HG03469 (cell line): ENCODE measurements at regions not wholly inside any gene's neighbourhood (a gene's known extent, or its start where the extent isn't known, plus 50 kb on each side); places are given as distances from the start of the nearest gene placed in this dataset.

Experiments
- ATAC-seq: cut with Tn5 transposase; IDR thresholded peaks from one replicate; pipeline ENCODE4 v1.9.1; 2021; ENCODE audit warnings: mild to moderate bottlenecking, moderate library complexity, moderate number of reproducible peaks; ENCODE audit not compliant: unreplicated experiment

DNA sequence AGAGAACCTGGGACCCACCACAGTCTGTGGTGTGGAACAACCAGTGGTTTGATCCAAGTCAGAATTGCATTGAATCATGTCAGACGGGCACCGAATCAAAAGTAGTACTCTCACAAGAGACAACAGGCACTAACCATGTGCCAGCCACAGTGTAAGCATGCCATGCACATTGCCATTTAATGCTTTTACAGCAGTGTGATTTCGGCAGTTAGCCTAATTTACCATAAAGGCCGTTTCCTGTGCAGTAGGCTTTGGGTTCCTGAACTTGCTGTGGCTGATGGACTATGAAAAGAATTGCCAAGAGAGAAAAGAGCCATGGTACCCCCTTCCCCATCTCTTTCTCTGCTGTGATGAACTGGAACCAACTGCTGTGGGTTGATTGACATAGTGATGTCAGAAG, 540.6 kb downstream of the EBF1 start:
- no peak for ATAC-seq

DNA sequence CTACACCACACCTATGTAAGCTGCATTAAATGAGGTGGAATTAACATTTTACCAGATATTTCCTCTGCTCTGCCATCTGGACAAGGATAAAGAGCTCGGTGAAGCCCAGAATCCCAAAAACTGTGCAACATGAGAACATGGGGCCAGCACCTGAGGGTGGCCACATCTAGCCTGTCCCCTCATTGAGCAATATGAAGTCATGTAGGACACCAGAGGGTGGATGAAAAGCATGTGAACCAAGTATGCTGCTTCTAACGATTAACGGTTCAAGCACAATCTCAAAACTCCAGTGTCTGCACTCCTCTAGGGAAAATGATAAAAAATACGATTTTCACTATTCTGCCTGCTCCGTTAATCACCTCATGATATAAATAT, 545.8 kb downstream of the EBF1 start:
- ATAC-seq, result no peak

DNA sequence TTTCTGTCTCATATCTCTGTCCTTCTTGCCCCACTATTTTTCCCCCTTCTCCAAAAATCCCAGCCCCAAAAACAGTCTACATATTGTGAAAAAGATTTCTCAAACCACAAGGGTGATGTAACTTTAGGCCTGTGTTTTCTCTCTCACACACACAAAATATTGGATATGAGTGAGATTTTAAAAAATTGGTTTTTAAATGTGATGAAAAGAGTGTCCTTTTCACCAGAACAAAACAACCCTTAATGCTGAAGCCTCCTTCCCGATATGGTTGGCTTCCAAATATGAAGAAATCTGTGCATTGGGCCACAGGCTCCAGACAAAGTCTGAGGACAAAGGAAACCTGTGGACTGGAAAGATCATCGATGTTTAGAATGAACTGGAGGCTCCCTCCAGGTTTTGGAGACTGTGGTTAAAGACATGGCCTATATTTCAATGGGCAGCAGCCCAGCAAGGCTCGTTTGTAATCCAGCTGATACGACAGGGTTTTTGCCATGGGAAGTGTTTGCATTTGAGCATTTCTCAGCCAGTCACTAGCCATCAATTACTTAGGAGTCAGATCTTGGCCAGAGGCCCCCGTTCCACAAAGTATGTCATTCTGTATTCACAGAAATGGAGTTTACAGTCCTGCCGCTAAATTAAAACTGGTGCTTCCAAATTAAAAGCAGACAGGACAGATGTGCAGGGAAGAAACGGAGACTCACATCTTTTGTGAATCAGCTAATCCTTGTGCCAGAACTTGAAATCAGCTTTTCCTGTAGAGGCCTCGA, 546.3 kb downstream of the EBF1 start:
- ATAC-seq, result no peak

DNA sequence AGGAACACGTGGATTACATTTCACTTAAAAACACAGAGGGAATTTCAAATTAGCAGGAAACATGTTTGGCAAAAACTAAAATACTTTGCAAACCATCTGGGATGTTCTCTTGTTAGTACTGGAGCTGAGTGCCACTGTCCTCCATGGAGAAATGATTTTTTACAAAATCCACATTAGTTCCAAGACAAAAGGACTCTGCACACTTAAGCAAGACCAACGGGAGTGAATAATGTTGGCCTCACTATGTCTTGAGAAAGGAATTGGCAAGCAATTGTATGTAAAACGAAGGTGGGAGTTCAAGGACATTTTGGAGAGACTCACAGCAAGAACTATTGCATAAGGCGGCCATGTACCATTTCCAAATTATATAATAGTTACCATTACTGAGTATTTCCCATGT, 547.5 kb downstream of the EBF1 start:
- no peak for ATAC-seq

DNA sequence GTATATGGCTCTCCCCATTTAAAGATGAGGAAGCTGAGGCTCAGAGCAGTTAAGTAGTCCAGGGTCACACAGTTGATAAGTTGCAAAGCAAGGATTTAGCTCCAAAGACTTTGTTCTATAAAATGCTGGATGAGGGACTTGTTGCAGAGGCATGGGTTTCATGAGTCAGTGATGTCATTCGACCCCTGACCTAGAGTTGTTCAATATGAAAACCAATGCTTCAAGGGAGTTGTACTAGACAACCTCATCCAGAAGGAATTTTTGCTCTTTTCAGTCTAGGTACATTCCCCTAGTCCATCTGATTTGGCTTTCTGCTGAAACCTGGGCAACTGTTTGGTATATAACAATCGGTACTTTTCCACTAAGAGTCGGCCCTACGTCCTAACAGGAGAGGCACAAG, 550.4 kb downstream of the EBF1 start:
- ATAC-seq, result no peak

DNA sequence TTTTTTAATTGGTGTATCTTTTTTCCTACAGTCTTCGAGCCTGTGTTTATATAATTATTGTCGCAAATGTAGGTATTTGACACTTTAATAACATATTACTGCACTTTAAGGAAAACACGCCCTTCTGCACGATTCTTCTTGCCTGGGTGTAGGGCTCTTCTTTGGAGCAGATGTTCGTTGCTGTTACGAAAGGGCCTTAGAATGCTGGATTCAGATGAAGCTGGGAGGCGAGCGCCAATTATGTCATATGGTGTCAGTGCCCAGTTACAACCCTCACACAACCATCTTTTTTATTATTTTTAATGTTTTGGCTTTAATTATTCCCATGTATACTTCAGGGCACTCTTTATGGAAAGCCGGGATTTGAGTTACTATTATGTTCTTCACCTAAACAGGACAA, 553.0 kb downstream of the EBF1 start:
- ATAC-seq, result no peak

DNA sequence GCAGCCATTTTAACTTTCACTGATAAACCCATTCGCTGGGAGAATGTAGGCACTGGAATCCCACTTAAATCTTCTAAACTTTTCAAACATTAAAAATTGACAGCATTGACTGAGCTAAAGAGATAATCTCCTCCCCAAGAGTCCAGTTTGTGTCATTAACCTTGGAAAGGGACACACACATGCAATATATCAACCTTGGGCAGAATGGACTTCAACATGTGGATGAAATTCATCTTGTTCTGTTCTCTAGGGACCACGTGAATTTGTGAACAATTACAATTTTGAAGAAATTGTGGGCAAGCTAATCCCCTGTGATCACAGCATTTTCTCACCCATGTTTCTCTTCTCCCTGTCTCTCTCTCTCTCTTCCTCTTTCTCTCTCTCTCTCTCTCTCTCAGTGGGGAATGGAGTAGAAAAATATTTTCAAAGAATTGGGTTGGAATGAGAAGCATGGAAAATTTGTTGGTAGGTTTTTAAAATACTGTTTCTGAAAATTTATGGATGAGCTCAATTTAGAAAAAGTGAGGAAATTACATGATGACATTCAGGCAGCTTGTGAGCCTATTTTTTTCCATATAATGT, 553.7 kb downstream of the EBF1 start:
- no peak for ATAC-seq

DNA sequence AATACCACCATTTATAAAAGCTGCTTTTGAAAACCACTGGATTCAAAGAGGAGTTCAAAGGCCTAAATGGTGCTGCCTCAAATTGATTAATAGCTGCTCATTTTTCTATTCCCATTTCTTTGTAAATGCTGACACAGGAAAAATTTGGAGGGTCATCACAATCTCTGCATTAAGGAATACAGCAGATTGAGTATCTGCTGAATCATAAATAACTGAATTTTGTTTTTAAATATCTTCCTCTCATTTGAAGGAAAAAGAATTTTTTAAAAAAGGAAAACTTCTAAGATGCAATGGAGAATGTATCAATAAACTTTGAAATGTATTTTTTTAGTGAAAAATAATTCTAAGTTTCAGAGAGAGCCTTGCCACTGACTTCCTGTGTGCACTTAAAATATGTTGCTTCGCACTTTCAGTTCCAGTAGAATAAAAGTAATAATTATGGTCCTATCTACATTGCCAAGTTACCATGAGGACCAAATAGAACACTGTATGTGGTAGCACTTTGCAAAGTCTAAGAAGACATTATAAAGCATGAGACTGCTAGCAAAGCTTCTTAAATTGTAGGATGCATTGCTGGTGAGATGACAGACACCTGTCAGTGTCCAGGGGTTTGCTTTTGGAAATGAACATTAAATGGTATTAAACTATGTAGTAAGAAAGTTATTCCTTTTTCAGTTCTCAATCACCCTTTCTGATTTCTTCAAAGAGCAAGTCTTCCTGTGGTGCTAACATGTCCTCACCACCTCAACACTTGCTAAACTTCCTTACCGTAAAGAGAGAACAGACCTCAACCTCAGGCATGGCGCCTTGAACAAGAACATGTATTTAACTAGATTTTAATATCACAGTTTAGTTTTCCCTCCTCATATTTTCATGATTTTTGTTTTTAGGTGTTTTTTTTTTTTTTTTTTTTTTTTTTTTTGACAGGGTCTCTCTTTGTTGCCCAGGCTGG, 555.1 kb downstream of the EBF1 start:
- ATAC-seq, result no peak

DNA sequence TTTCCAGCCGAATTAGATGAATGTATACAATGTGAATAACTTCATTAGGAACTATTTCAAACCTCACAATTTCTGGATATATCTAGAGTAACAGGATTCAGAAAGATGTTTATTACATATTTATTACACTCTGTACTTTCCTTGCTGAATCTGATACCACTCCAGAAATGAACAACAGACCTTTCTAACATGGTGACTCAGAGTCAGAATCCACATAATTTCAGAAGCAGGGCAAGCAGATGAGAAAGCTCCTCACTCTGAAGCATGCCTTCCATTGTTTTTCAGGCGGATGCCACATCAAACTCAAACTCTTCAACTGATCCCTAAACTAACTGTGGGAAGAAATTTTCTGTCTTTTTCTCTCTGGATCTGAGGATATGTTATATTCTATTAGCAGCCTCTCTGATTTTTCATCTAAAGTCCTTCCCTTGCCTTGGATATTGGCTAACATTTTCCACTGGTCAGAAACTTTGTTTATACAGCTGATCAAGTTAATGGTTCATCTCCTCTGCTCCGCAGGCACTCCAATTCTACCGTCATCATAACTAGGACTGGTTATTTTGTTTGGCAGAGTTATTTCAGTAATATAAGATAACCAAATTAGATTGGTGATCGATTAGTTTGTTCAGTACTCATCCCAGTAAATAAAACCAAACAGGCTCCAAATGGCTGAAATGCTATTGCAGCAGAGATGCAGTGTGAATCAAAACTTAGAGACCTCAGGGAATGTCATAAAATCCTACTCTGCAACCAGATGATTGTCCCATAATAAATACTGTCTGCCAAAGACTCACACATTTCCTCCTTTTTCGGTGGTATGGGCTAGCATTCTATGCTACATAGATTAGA, 556.0 kb downstream of the EBF1 start:
- no peak for ATAC-seq

DNA sequence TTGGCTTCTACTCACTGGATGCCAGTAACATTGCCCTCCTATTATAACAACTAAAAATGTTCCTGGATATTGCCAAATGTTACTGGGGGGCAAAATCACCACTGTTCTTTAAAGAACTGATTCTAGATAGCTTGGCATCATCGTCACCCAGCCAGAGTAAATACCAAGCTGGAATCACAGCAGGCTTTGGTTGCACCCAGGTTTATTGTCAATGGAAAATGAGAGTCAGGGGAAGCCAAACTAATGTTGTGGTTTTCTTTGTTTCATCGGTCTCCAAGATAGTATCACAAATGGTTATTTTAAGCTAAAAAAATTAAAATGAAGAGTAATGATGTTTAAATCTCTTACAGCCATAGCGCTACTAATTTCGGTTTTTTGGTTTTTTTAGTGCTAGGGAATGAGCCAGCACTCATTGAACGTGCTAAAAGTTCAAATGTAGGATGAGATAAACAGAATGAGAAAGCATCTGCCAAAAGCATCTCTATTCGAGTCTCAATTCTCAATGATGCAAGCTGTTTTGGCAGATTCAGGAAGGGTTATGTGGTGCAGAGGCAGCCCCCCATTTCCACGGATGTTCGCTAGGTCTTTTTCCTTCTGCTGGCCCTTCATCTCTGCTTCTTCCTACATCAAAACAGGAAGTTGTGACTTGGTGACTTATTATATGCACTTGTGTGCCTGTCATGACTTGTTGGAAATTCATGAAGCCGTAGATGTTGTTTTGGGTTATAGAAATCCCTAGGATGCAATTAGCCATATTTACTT, 558.0 kb downstream of the EBF1 start:
- ATAC-seq, result no peak

DNA sequence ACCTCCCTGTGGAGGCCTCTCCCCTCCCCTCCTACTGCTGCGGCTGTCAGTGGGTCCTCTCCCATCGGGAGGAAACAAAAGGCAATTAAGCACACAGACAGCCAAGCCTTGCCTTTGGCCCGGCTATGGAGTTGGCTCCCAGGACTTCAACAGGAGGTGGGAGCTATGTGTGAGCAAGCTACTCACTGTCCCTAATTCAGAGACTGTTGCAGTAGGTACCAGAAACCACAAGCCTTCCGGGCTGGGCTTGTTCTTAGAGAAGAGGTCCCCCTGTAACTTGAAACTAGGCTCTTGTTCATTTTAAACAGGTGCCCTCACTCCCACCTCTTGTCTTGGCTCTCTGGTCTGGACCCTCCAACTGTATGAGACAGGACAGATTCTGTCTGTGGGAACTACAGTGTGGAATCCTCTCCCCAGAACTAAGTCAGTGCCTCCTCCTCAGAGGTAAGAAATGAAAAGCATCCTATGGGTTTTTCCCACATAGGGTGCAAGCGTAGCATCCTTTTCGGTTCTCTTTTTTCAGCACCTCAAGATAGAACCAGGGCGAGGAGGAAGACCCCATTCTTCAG, 561.1 kb downstream of the EBF1 start:
- ATAC-seq, result peak; percentile 50

DNA sequence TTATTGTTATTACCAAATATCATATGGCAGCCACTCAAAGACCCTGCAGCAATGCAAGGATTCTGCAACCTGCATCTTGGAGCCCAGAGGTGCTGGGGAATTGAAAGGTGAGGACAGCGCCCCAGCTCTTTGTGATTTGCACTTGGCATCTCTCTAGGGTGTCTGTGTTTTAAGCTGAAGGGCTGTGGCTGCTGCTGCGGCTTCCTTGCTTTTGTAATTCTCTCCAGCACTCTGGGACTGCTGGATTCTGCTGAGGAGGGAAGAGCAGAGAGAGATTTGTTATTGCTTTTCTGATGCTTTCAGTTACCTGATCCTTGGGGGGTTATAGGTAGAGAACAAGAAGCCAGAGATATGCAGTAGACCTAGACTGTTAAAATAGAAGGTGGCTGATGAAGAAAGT, 562.4 kb downstream of the EBF1 start:
- ATAC-seq, result no peak

DNA sequence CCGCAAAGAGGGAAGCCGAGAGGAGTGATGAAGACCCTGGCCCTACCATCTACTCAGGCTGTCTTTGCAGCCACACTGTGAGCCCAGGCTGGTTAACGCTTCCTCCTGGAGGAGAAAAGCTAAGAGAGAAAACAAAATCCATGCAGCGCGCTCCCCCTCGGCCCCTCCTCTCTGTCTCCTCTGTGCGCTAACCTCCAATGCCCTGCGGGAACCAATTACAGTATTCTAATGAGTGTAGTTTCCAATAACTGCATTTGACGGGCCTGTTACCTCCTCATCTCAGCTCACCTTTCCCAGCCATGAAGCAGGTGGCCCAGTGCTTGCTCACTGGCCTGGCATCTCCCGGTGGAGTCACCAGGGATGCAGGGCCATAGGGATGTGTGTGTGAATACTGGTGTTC, 565.5 kb downstream of the EBF1 start:
- ATAC-seq, result no peak

DNA sequence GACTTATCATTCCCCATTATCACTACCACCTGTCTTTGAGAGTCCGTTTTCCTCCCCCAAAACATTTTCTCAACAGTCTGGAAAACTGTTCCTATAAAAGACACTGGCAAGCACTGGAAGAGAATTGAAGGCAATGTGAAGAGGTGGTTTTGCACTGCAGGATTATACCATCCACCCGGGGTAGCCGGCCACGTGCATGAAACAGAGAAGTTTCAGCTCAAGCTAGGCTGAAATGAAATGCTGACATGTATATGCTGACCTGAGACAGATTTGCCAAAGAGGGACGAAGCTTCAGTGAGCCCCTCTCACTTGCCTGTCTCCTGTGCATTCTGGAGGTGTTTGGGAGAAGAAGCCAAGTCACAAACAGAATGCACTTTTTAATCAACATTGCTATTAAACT, 567.0 kb downstream of the EBF1 start:
- ATAC-seq, result no peak

DNA sequence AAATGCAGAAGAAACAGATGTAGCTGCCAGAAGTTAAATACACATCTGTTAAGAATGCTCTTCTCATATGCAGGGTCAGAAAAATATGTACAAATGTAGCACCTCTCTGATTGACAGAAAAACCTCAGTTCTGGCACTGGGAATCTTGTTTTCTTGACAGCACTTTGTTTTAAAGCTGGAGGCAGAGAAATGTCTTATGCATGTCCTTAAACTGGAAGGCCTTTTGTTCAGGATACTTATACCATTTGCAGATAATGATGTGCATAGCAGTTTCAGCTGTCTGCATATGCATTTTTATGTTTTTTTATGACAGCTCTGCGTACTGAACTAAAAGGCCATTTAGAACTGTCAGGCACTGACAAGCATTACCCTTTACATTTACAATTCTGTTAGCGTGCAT, 567.9 kb downstream of the EBF1 start:
- ATAC-seq, result no peak

DNA sequence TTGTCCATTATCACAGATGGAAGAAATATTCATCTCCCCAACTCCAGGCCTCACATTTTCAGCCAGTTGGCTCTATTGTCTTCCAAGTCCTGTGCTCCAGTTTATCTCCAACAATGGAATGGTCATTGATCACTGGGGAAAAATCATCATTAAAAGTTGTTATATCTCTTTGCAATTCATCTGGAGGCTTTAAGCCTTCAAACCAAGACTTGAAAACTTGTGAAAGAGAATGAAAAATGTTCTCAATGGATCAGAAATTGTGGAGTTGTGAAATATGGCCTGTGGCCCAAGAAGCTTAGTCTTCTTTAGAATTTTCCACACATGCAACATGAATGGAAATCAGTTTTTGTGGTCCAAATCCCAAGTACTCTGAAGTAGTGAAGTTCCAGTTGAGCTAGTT, 569.6 kb downstream of the EBF1 start:
- no peak for ATAC-seq

DNA sequence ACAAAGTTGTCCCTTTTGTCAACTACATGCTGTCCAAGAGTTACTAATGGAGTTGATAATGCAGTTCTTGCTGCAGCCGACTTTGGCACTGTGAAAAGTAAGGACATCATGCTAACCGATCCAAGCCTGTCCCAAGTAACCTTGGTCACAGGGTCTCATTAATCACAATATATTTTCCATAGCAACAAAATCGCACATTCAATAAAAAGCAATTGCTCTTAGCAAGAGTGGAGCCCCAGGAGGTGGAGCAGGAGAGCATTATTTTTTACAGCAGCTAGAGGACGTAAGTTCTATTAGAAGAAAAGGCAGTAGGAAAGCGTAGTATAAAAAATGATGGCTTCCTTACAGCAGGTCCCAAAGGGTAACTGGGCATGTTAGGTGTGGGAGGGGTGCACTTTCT, 570.3 kb downstream of the EBF1 start:
- no peak for ATAC-seq

DNA sequence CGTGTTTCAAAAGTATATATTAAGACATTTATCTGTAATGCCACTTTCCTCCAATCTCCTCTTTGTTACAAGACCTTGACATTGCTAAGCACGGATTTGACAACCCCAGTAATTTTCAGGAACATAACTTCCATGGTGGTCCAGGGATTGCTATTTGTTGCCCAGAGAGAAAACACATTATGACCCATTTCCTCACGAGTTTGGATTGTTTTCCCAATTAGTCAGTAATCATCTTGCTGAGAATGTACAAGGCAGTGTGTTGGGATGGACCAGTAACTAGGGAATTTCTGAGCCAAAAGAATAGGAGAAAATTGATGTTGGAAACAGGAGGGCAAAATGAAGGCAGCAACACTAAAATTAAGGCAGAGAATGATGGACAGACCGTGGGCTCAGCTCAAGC, 574.1 kb downstream of the EBF1 start:
- ATAC-seq, result no peak

DNA sequence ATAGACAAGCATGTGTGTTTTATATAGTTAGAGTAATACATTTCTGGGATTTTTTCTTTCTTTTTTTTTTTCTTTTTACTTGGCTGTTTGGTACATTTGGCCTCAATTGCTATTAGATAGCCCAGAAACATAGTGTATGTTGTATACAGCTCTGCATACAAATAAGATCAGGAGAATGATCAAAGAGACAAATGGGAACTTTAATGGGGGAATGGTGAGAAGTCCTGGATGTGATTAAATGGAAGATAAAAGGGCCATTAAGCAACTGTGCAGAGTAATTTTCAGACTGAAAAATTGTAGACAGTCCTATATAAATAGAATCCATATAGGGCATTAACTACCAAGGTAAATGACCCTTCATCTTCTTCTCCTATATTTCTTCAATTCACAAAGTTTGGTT, 575.6 kb downstream of the EBF1 start:
- ATAC-seq, result no peak

DNA sequence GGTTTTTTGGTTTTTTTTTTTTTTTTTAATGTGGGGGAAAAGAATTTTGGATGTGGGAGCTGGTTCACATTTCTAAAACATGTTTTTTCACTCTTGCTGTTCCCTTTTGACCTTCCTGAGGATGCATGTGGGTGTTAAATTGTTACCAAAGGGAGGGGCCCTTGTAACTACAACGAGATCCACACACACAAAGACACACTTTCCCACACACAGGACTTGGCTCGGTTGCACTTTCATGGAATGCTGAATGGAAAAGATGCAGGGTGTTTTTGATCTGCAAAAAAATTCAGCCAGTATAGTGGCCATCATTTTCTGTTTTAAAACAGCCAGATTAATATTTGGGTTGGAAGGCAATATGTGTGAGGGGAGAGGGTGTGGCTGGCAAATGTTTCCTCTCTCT, 576.9 kb downstream of the EBF1 start:
- no peak for ATAC-seq
